Endodermal cell (in vitro differentiated cells): ENCODE measurements at regions not wholly inside any gene's neighbourhood (a gene's known extent, or its start where the extent isn't known, plus 50 kb on each side); places are given as distances from the start of the nearest gene placed in this dataset.
A peak's percentile ranks its signal among the peaks of the same experiment; 100 is the strongest.

Experiments
- DNase-seq: peaks from one replicate; pipeline ENCODE4 v3.0.0-alpha.2; 2017
- H3K27ac ChIP-seq: 2 replicates; pipeline ENCODE4 v1.5.1; 2013; ENCODE audit warnings: mild to moderate bottlenecking, low read depth, low read length, moderate library complexity
- H3K27me3 ChIP-seq: 2 replicates; pipeline ENCODE4 v1.6.1; 2013; ENCODE audit warnings: mild to moderate bottlenecking, low read length, moderate library complexity; ENCODE audit not compliant: insufficient read depth, control insufficient read depth, poor library complexity, severe bottlenecking
- H3K36me3 ChIP-seq: 2 replicates; pipeline ENCODE4 v1.7.0; 2013; ENCODE audit warnings: mild to moderate bottlenecking, low read length, moderate library complexity; ENCODE audit not compliant: control insufficient read depth, insufficient read depth
- H3K4me1 ChIP-seq: one replicate; pipeline ENCODE4 v1.7.0; 2013; ENCODE audit warnings: low read length; ENCODE audit not compliant: control insufficient read depth, insufficient read depth
- H3K4me3 ChIP-seq: 2 replicates; pipeline ENCODE4 v1.5.1; 2013; ENCODE audit warnings: mild to moderate bottlenecking, low read length, moderate library complexity
- H3K9ac ChIP-seq: 2 replicates; pipeline ENCODE4 v1.6.1; 2013; ENCODE audit warnings: mild to moderate bottlenecking, low read length, moderate library complexity; ENCODE audit not compliant: poor library complexity, severe bottlenecking; ENCODE audit errors: extremely low read depth
- H3K9me3 ChIP-seq: 2 replicates; pipeline ENCODE4 v1.6.1; 2013; ENCODE audit warnings: mild to moderate bottlenecking, low read length, moderate library complexity; ENCODE audit not compliant: control insufficient read depth
- H3K27ac Mint-ChIP-seq: 2 replicates; pipeline ENCODE4 v1.8.0; 2020; ENCODE audit warnings: mixed read lengths
- H3K27me3 Mint-ChIP-seq: 2 replicates; pipeline ENCODE4 v1.8.0; 2021; ENCODE audit warnings: mild to moderate bottlenecking, mixed read lengths; ENCODE audit not compliant: insufficient read depth
- H3K36me3 Mint-ChIP-seq: 2 replicates; pipeline ENCODE4 v1.8.0; 2020; ENCODE audit warnings: low read depth, mixed read lengths
- H3K4me1 Mint-ChIP-seq: 2 replicates; pipeline ENCODE4 v1.8.0; 2020; ENCODE audit warnings: mixed read lengths
- H3K4me3 Mint-ChIP-seq: 2 replicates; pipeline ENCODE4 v1.8.0; 2020; ENCODE audit warnings: mild to moderate bottlenecking, moderate library complexity, mixed read lengths
- H3K9me3 Mint-ChIP-seq: 2 replicates; pipeline ENCODE4 v1.8.0; 2020; ENCODE audit warnings: mild to moderate bottlenecking, mixed read lengths
- WGBS, 2 experiments: methylation state at CpG; one replicate each; pipeline versions ENCODE4 v1.1.5 to v1.1.7; 2013; ENCODE audit warnings: missing lambda C conversion rate in 2 of 2, mixed read lengths in 1 of 2; ENCODE audit not compliant: insufficient coverage in 1 of 2, insufficient read length in 1 of 2; 5-methylcytosine and 5-hydroxymethylcytosine counted together
- TF ChIP-seq, protein P1 (sequence below): fragments of 200-600 bp; sonication (generic); conservative IDR thresholded peaks from 2 replicates; pipeline ENCODE4 v1.5.0; 2021; ENCODE audit warnings: antibody characterized with exemption, mild to moderate bottlenecking

DNA sequence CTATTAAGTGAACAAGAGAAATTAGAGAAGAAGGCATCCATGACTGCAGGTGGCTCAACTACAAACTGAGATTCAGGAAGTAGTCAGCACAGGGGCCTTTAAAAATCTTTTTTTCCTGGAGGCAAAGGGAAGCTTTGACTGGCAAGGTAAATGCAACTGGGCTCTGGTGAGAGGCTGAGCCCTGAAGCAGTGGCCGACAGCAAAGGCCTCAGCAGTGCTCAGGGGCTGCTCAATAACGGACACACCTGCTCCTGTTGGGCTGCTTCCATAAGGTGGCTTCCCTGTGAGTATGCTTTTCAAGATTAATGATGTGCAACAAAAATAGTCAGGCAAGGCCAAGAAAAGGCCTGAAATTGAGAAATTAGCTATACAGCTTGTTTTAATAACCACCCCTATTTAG lies 134.2 kb upstream of the RGMB start:
- peaks cover 14% of the 10 kb centered on the region for H3K4me1 ChIP-seq
- TF ChIP-seq, protein P1, sequence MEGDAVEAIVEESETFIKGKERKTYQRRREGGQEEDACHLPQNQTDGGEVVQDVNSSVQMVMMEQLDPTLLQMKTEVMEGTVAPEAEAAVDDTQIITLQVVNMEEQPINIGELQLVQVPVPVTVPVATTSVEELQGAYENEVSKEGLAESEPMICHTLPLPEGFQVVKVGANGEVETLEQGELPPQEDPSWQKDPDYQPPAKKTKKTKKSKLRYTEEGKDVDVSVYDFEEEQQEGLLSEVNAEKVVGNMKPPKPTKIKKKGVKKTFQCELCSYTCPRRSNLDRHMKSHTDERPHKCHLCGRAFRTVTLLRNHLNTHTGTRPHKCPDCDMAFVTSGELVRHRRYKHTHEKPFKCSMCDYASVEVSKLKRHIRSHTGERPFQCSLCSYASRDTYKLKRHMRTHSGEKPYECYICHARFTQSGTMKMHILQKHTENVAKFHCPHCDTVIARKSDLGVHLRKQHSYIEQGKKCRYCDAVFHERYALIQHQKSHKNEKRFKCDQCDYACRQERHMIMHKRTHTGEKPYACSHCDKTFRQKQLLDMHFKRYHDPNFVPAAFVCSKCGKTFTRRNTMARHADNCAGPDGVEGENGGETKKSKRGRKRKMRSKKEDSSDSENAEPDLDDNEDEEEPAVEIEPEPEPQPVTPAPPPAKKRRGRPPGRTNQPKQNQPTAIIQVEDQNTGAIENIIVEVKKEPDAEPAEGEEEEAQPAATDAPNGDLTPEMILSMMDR: no peak
- no peaks in the 10 kb centered on the region for H3K27me3 ChIP-seq
- no peaks in the 10 kb centered on the region for H3K9me3 Mint-ChIP-seq
- H3K4me1 Mint-ChIP-seq: peaks cover 57% of the 10 kb centered on the region
- H3K4me3 Mint-ChIP-seq: no peak overlapping the region
- no peak overlapping the region for H3K4me3 ChIP-seq
- peaks cover 2% of the 10 kb centered on the region for H3K36me3 Mint-ChIP-seq
- WGBS, 2 experiments: 60 to 80% methylated on average over 1 to 2 of the region's 2 CpGs
- DNase-seq: peak; percentile 62
- no peaks in the 10 kb centered on the region for H3K9me3 ChIP-seq
- H3K27me3 Mint-ChIP-seq: no peaks in the 10 kb centered on the region
- no peak overlapping the region for H3K27ac ChIP-seq
- no peak overlapping the region for H3K9ac ChIP-seq
- H3K36me3 ChIP-seq: peaks cover 11% of the 10 kb centered on the region
- peak overlapping the region; percentile 60 for H3K27ac Mint-ChIP-seq

DNA sequence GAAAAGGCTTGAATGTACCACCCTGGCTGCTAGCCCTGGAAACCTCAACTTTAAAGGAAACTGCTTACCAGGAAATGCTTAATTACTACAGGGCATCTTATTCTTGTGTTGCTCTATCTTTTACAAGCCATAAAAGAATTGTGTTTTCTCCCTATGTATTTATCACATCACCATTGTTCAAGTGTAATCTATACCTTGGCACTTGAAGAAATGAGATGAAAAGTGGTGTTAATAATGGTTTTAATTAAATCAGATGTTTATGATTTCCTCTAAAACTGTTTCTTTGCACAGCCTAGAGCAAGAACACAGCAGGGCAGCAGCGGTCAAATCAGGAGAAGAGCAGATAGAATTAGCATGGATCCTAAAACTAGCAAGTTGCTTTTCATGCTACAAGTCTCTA lies 131.8 kb upstream of the RGMB start:
- peaks cover 38% of the 10 kb centered on the region for H3K4me1 Mint-ChIP-seq
- no peak overlapping the region for H3K9ac ChIP-seq
- peaks cover 1% of the 10 kb centered on the region for H3K9me3 Mint-ChIP-seq
- H3K27ac Mint-ChIP-seq: no peak overlapping the region
- H3K36me3 Mint-ChIP-seq: peaks cover 21% of the 10 kb centered on the region
- H3K4me3 ChIP-seq: no peak overlapping the region
- H3K27me3 ChIP-seq: no peaks in the 10 kb centered on the region
- no peak overlapping the region for H3K4me3 Mint-ChIP-seq
- H3K9me3 ChIP-seq: no peaks in the 10 kb centered on the region
- peaks cover 29% of the 10 kb centered on the region for H3K36me3 ChIP-seq
- no peaks in the 10 kb centered on the region for H3K27me3 Mint-ChIP-seq
- TF ChIP-seq, protein P1: no peak
- H3K4me1 ChIP-seq: peaks cover 7% of the 10 kb centered on the region
- 90 to 93% methylated on average over 1 of the region's 1 CpG for WGBS, 2 experiments
- H3K27ac ChIP-seq: no peak overlapping the region
- DNase-seq: no peak

DNA sequence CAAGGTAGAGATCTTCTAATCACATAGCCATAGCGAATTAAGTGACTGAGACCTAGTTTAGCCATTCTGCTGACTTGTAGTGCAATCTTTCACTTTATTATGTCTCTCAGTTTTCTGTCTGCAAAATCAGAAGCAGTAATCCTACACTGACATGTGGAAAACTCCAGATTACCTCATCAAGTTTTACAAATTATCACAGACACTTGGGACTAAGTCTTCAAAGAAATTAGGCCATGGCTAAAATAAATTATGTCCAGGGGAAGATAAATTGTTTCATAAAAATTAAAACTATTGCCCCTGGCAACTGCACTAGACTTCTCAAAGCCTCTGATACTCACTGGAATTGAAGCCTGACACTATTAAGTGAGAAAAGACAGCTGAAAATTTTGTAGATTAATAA lies 129.9 kb upstream of the RGMB start:
- Histone ChIP-seq H3K4me1 (peaks cover 6% of the 10 kb centered on the region), H3K4me3 (no peak overlapping the region), H3K27ac (no peak overlapping the region), H3K9ac (no peak overlapping the region), H3K27me3 (no peaks in the 10 kb centered on the region), H3K36me3 (peaks cover 43% of the 10 kb centered on the region), H3K9me3 (no peaks in the 10 kb centered on the region)
- Mint-ChIP-seq H3K27me3 (no peaks in the 10 kb centered on the region), H3K36me3 (peaks cover 27% of the 10 kb centered on the region), H3K27ac (no peak overlapping the region), H3K4me3 (no peak overlapping the region), H3K9me3 (peaks cover 1% of the 10 kb centered on the region), H3K4me1 (peaks cover 22% of the 10 kb centered on the region)
- TF ChIP-seq, protein P1: no peak
- WGBS, 2 experiments: 97 to 100% methylated on average over 1 of the region's 1 CpG
- DNase-seq: no peak
